HG02884 (cell line): ENCODE measurements at regions not wholly inside any gene's neighbourhood (a gene's known extent, or its start where the extent isn't known, plus 50 kb on each side); places are given as distances from the start of the nearest gene placed in this dataset.
"Not testable (repeated sequence)": the region's sequence is repeated elsewhere in the genome, so short reads cannot be mapped to it uniquely, and the experiment has no call there.

ENCODE experiments used
- ATAC-seq: cut with Tn5 transposase; IDR thresholded peaks from one replicate; pipeline ENCODE4 v1.9.1; 2021; ENCODE audit warnings: mild to moderate bottlenecking, moderate library complexity; ENCODE audit not compliant: unreplicated experiment

DNA sequence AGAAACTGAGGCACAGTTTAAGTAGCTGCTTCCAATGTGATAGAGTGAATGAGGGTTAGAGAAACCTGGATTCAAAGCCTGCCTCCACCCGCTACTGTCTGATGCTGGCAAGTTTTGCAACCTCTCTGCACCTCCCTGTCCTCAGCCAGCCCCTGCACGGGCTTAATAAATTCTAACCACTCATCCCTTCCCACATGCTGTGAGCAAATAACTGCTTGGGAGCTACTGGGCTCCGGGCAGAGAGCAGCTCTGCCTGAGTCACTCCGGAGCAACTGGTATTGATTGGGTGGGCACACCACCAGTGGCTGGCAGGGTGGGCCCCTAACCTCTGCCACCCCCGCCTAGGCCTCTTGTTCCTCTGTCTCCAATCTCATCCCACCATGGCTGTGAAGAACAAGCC is 104.3 kb upstream of the SYT13 start:
- ATAC-seq, result no peak

DNA sequence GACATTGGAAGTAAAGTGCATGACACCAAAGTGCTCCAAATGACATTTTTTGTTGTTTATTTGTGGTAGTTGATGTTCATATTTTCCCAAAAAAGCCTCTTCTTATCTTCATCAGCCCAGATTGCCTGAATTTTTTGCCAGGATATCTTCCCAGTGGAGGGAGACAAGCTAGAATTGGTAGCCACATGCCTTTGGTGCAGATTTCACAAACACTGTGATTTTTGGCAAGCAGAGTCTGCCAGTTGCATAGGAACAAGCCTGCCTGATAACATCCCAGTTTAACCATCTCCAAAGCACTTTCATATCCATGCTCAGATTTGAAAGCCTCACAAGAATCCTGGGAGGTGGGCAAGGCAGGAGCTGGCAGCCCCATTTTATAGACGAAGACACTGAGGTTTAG is 102.3 kb upstream of the SYT13 start:
- no peak for ATAC-seq

GRCh38 chr11:45387885-45388284 is 101.7 kb upstream of the SYT13 start:
- not testable (repeated sequence) for ATAC-seq

DNA sequence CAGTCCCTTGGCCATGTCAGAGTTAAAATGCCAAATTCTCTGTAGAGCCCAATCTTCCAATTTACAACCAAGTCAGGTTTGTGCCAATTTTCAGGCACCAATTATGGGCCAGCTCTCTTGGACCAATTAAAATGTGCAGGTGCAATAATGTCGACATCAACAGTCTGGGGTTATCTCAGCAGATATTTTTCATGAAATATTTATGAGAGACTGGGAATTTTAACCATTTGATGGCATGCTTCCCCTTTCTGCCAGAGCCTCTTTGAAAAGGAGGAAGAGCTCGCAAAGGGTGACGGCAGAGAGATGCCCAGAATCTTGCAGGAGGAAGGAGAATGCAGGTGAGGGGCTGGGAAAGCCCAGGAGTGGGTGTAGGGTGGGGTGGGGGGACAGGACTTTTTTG is 100.8 kb upstream of the SYT13 start:
- ATAC-seq, result no peak

DNA sequence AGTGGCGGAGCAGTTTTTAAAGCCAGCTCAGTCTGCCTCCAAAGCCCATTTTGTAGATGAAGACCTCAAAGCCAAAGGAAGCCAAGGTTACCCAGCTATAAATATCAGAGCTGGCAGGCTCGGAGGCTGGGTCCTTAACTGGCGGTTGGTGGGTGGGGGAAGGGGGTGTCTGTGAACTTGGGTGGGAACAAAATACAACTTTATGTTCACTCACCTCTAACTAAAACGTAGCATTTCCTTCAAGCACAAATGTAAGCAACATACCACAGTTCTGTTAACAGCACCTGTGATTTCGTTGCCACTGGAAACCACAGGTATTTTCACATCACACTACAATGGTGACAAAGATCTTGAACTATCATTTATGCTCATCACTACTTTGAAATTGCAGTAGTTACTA is 99.7 kb upstream of the SYT13 start:
- ATAC-seq, result no peak

DNA sequence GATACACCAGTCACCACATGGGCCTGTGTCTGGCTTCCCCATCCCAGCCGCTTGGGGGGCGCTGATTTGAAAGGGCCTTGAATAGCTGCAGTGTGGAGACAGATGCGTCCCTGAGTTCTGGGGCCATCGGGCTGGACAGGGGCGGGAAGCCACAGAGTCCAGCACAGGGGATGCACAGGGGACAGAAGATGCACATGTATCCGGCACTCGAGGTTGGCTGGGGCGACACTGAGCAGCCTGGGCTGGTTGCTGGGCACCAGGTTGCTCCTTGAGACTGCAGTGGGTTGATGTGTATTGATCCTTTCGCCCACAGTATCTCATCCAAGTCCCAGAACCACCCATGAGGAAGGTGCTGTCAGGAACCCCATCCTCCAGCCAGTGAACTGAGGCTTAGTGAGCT is 99.3 kb upstream of the SYT13 start:
- ATAC-seq, result no peak

DNA sequence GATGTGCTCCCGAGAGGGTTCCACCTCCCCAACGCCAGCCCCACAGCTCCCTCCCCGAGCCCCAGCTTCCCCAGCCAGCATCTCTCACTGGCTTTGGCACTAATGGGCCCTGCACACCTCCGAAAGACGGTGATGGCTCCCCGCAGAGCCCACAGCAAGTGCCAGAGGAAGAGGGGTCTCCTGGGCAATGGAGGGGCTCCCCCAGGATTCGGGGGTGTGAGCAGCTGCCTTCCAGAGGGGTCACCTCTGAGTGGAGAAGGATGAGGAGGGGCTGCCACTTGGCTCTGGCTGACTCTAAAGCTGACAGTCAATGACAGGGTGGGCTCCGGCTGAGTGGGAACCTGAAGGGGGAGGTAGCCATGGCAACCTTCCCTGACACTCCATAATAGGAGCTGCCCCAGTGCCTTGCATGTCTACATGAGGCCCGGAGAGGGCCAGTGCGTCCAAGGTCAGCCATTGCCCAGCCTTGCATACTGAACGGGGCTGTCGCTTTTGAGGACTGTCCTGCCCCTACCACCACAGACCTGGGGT is 98.6 kb upstream of the SYT13 start:
- no peak for ATAC-seq

DNA sequence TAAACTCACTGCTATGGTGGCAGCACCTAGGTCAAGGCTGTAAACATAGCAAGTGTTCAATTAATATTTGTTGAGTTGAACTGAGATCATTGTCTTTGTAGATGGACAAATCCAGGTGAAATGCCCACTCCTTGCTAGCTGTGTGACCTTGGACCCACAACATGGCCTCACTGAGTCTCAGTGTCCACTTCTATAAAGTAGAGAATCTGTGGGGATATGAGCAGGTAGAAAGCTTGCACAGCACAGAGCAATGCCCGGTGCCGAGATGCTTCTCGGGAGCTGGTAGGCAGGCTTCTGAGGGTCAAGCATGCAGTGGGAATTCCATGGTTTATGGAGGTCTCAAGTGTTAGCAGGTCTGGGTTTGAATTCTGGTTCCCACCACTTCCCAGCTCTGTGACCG is 97.9 kb upstream of the SYT13 start:
- ATAC-seq, result no peak

DNA sequence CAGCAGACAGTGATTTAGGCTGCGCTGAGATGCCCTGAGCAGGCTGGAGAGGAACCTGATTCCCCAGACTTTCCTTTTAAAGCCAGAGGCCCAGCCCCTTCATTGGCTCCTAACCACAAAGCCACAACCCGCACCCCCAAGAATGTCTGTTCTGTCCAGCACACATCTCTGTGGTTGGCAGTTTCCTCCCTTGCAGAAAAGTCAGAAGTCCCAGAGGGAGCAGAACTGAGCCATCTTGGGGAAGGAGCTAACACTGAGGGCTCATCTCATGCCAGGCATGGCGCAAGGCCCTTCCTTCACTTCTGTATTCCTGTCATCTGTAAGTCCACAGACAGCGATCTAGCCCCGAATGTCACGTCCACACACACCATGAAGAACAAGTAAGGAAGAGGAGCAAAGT is 97.1 kb upstream of the SYT13 start:
- no peak for ATAC-seq

DNA sequence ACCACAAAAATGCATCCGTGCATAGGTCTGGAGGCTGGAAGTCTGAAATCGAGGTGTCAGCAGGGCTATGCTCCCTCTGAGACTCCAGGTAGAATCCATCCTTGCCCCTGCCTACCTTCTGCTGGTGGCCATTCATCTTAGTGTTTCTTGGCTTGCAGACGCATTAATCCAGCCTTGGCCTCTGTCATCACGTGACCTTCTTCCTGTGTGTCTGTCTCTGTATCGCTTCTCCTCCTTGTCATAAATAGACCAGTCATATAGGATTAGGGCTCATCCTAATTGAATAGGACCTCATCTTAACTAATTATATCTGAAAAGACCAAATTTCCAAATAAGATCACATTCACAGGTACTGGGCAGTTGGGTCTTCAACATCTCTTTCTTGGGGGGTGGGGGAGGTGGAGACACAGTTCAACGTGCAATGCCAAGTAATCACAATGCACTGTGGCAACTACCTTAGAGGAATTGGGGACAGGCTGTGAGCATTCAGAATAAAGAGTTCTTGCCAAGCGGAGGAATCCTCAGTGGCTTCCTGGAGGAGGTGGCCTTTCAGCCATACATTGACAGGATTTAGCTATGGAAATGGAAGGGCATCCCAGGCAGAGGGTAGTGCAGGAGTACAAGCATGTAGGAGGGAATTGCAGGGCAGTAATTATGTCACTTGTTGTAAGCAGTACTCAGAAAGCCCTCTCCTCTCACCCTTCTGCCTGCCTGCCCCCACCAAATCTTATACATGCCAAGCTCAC is 96.2 kb upstream of the SYT13 start:
- no peak for ATAC-seq

GRCh38 chr11:45379162-45379863 is 93.2 kb upstream of the SYT13 start:
- no peak for ATAC-seq

DNA sequence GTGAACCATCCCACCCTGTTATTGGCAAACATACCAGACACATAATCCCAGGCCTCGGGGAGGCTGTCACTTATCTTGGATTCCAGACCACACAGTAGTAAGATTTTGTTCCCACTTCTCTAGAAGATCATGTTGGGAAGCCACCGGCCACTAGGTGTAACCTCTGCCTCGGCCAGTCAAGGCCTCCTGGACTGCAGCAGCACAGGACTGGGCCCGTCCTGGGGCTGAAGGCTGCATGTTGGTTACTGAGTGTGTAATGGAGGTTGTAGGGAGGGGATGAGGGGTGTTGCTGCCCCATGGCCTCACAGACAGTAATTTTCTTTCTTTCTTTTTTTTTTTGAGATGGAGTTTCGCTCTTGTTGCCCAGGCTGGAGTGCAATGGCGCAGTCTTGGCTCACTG is 92.4 kb upstream of the SYT13 start:
- ATAC-seq, result no peak

DNA sequence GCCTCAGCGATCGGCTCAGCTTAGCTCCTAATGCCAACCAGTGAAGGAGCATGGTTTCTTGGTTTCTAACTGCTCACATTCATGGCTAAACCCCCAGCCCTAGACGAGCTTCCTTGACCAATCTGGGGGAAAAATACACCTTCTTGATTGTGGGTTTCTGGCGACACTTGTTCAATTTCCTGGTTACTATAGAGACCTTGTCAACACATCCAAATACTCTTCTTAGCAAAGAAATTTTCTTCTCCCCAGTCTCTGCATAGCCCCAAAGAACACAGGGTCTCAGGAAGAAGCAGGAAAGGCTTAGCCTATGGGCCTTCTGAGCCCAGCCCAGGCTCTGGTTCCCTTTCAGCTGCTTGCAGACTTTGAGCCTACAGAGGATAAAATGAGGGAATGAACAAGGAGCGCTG is 88.5 kb upstream of the SYT13 start:
- no peak for ATAC-seq

GRCh38 chr11:45374130-45374529 is 88.0 kb upstream of the SYT13 start:
- no peak for ATAC-seq

- no peak for ATAC-seq
Observed at GRCh38 chr11:45373506-45374035, 87.4 kb upstream of the SYT13 start.

GRCh38 chr11:45372414-45372813 is 86.3 kb upstream of the SYT13 start:
- ATAC-seq, result not testable (repeated sequence)

DNA sequence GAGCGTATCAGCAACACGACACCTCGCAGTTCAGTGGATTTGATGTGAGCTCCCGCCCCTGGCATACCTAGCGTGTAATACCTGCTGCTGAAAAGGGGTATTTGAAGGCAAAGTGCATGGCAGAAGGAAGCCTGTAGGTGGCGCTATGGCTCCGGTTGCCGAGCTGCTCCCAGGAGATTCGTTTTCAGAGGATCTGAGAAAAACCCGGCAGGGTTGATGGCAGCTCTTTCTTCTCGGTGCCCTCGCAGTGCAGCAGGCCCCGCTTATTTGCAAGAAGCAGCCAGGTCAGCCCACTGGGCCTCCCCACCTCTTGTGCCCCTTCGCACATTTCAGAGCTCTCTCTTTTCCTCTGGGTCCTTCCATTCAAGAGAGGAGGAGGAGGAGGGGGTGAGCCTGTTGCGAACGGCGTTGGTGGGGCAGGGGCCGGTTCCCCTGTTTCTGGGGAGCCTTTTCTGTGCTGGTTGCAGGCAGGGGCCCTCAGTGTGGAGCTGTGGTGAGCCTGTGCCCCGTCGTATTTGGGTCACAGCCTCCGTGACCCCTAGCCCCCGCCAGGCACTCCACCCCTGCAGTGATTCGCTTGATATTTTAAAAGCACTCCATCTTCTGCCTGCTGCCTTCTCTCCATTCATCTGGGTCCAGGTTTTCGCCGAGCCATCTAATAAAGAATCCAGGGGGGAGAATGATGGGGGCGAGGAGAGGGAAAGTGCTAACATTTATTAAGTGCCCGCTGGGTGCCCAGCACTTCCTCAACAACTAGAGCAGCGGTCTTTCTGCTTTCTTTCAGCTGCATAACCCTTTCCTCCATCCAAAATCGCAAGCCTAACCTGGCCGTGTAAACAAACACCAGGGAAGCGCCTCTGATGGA is 85.3 kb upstream of the SYT13 start:
- ATAC-seq, result no peak

DNA sequence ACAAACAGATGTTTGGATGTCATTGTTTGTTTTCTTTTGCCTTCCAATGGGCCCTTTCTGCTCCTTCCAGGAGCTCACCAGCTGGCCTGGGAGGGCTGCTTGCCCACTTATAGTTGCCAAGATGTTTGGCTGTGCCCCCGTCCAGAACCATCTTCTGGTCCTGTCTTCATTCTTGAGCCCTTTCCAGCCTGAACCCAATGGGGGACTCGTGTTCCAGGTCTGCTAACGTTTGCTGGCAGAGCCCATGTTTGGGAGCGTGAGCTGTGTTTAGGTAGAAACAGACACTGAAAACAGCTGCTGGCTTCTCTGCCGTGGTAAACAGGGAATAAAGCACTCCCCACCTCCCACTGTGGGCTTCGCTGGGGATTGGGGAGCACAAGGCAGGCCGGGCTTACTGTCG is 83.2 kb upstream of the SYT13 start:
- ATAC-seq, result no peak

DNA sequence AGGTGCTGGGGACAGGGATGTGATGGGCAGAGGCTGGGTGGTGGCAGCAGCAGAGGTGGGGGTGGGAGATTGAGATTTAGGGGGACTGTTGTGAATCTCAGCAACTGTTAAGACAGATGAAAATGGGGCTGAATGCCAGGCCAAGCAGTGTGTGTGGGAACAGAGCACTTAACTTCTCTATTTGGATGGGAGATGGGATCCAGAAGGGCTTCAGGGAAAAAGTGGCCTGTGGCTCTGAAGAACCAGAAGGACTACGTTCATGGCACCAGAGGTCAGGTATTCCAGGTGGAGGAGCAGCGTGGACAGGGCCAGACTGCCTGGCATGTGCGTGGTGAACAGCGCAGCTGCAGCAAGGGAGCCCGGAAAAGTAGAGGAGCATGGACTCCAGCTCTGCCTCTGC is 82.6 kb upstream of the SYT13 start:
- ATAC-seq, result no peak

- ATAC-seq, result no peak
Observed at GRCh38 chr11:45366619-45367190, 80.6 kb upstream of the SYT13 start.
